Heart right ventricle (tissue), 16 donors: ENCODE measurements at regions not wholly inside any gene's neighbourhood (a gene's known extent, or its start where the extent isn't known, plus 50 kb on each side); places are given as distances from the start of the nearest gene placed in this dataset.

ENCODE experiments used
- ATAC-seq, 8 donors: fragments of 200-7000 bp; cut with Tn5 transposase; one replicate each; pipeline ENCODE4 v1.9.1; 2020; ENCODE audit warnings: mild to moderate bottlenecking in 8 of 8, moderate library complexity in 8 of 8, moderate number of reproducible peaks in 1 of 8
- DNase-seq, 2 donors: peaks; one replicate each; pipeline ENCODE4 v3.0.0-alpha.2; 2020
- H3K27ac ChIP-seq, 10 donors: fragments of 200-600 bp; sonication (generic) in 2 of 10; one replicate each; pipeline versions ENCODE4 v1.5.0 to v1.8.0; 2020 to 2022; ENCODE audit warnings: mild to moderate bottlenecking in 3 of 10
- H3K27me3 ChIP-seq, 7 donors: fragments of 200-600 bp; one replicate each; pipeline ENCODE4 v1.8.0; 2021 to 2022; ENCODE audit warnings: mild to moderate bottlenecking in 2 of 7
- H3K36me3 ChIP-seq, 9 donors: fragments of 200-600 bp; sonication (generic) in 1 of 9; one replicate each; pipeline versions ENCODE4 v1.5.0 to v1.8.0; 2020 to 2022; ENCODE audit warnings: mild to moderate bottlenecking in 2 of 9
- H3K4me1 ChIP-seq, 9 donors: fragments of 200-600 bp; sonication (generic) in 1 of 9; one replicate each; pipeline versions ENCODE4 v1.5.0 to v1.8.0; 2020 to 2022; ENCODE audit warnings: mild to moderate bottlenecking in 4 of 9
- H3K4me3 ChIP-seq, 10 donors: fragments of 200-600 bp; sonication (generic) in 2 of 10; one replicate each; pipeline versions ENCODE4 v1.5.0 to v1.8.0; 2020 to 2022; ENCODE audit warnings: mild to moderate bottlenecking in 7 of 10, moderate library complexity in 2 of 10
- H3K9me3 ChIP-seq, 11 donors: fragments of 200-600 bp in 10 of 11; sonication (generic) in 2 of 11; one replicate each; pipeline versions ENCODE4 v1.5.0 to v1.8.0; 2013 to 2022; ENCODE audit warnings: mild to moderate bottlenecking in 2 of 11, control low read depth in 1 of 11, moderate library complexity in 1 of 11
- CTCF ChIP-seq, 9 donors: fragments of 200-600 bp; sonication (generic) in 2 of 9; IDR thresholded peaks; one replicate each; pipeline versions ENCODE4 v1.5.0 to v1.8.0; 2021 to 2022; ENCODE audit warnings: antibody characterized with exemption in 9 of 9, mild to moderate bottlenecking in 5 of 9, moderate library complexity in 1 of 9
- WGBS, 2 donors: extraction: QIAGEN DNeasy Blood & Tissue Kit; methylation state at CpG; one replicate each; pipeline ENCODE4 v1.1.7; 2013; ENCODE audit warnings: inconsistent platforms in 1 of 2; 5-methylcytosine and 5-hydroxymethylcytosine counted together
- intact Hi-C, 10 donors: fragments of 100-400 bp; cut with DNase I; formaldehyde crosslinking; loops; one replicate each; pipeline versions ENCODE4 v1.11.1 to v1.14.2; 2022
- donor health status: Arrhythmogenic right ventricular cardiomyopathy.
- donor health status: ischemic (EF 13 %, LVEDD 7.1; RV severe dilation, severe dysfunction).
- donor health status: healthy with polysubstance abuse.
- donor health status: DM: no; HTN: yes; CAD: no.
- donor health status: DM: no; HTN: no; CAD: no.
- donor health status: ischemic (EF 25% LVEDD 6.9; RV normal size, moderate dysfunction).
- donor health status: ischemic (EF 25% LVEDD 5.7; RV mildly dilated, moderate dysfunction).
- donor health status: healthy.
- donor health status: DM: yes; HTN: yes; CAD: no.
- donor health status: Ischemic cardiomyopathy.
- donor health status: ischemic (EF 35%, LVEDD 5.7; RV mildly dilated, moderate dysfunction).
- donor health status: nonischemic (EF 11% LVEDD 7.7; RV severe dilation, severe dysfunction).
- donor health status: DM: yes; HTN: yes; CAD: no.
- donor health status: PGD.
- donor health status: ischemic (EF 29% LVEDD 5.4; RV normal size, mild dysfunction).
- donor health status: nonischemic (EF 23%, LVEDD 6.1; RV moderate dilation, normal function).

DNA sequence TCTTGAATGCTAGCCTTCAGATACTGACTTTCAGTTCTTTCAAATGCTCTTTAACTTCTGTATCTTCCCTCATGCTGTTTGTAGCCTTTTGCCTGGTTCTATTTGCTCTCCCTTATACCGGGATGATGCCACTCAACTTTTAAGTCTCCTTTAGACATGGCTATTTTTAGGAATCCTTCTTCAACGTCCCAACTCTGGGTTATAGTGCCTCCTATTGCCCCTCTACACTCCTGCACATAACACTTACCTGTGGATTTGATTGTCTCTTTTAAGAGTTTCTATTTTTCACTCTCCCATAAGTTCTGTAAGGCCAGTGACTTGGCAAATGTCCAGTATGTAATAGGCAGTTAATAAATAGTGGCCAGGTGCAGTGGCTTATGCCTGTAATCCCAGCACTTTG is 343.0 kb downstream of the KLF5 start:
- intact Hi-C loops = no loop called here
- no peaks in the 10 kb centered on the region for H3K9me3 ChIP-seq
- no peak for DNase-seq
- H3K27me3 ChIP-seq = no peaks in the 10 kb centered on the region
- no peak overlapping the region for H3K4me3 ChIP-seq
- no peak for ATAC-seq
- 41 to 43% methylated on average over 2 of the region's 2 CpGs for WGBS, 2 donors
- no peaks in the 10 kb centered on the region for H3K36me3 ChIP-seq
- no peaks in the 10 kb centered on the region for H3K4me1 ChIP-seq
- no peak overlapping the region for H3K27ac ChIP-seq
- TF ChIP-seq CTCF (IDR thresholded peaks at IDR 0.05) = no peak

DNA sequence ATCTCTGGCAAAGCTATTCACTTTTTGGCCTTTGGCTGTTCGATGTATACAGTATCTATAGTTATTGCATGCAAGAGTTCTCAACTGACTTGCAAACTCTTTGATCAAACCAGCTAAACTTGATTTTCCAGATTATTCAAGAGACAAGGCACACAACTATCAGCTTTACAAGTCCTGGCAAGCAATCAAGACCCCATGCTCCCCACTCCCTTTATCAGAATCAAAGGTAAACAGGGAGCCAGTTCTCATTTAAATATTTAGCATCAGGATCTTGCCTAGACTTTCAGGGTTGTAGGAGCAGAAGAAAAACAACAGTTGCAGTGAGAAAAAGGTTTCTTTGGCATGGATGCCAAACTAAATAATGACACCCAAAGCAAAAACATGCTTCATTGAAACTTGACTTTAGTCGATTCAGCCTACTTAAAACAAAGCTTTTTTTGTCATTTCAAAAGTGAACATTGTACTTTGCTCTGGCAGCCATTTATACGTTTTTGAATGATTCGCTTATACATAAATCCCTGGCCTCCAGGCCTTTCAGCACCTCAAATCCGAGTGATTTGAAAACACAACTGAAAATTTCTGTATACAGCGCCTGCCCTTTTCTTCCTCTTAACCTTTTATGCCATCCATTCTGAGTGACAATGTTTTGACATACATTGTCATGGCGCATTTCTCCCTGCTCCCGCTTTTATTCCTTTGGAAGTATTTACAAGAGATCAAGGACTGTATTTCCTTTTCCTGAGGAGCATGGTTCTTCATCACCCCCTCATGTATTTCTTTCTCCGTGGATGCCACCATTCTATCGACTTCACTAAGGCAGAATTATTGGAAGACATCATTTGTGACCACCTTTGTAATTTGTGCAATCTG is 340.8 kb downstream of the KLF5 start:
- ATAC-seq = no peak
- DNase-seq = no peak
- TF ChIP-seq CTCF (IDR thresholded peaks at IDR 0.05) = no peak
- Histone ChIP-seq H3K9me3 (no peaks in the 10 kb centered on the region), H3K27ac (no peak overlapping the region), H3K4me1 (no peaks in the 10 kb centered on the region), H3K36me3 (no peaks in the 10 kb centered on the region), H3K27me3 (no peaks in the 10 kb centered on the region), H3K4me3 (no peak overlapping the region)
- 72 to 81% methylated on average over 10 of the region's 10 CpGs for WGBS, 2 donors
- intact Hi-C loops = no loop called here

GRCh38 chr13:73397496-73398305 is 338.9 kb downstream of the KLF5 start:
- Histone ChIP-seq H3K36me3 (no peaks in the 10 kb centered on the region), H3K27ac (no peak overlapping the region), H3K4me1 (no peaks in the 10 kb centered on the region), H3K27me3 (no peaks in the 10 kb centered on the region), H3K9me3 (no peaks in the 10 kb centered on the region), H3K4me3 (no peak overlapping the region)
- TF ChIP-seq CTCF (IDR thresholded peaks at IDR 0.05) = no peak
- DNase-seq (no peak), ATAC-seq (no peak)
- 70 to 81% methylated on average over 8 of the region's 8 CpGs for WGBS, 2 donors
- intact Hi-C loops = no loop called here

GRCh38 chr13:73394066-73394465 is 335.3 kb downstream of the KLF5 start:
- no peaks in the 10 kb centered on the region for H3K4me1 ChIP-seq
- ATAC-seq = no peak
- no peak overlapping the region for H3K27ac ChIP-seq
- H3K9me3 ChIP-seq = peaks cover 0 to 14% (median 0%) of the 10 kb centered on the region in 11 donors
- intact Hi-C loops = no loop called here
- H3K4me3 ChIP-seq = no peak overlapping the region
- no peak for TF ChIP-seq CTCF (IDR thresholded peaks at IDR 0.05)
- no peaks in the 10 kb centered on the region for H3K36me3 ChIP-seq
- H3K27me3 ChIP-seq = no peaks in the 10 kb centered on the region
- DNase-seq = no peak
